AG04449 (cell line): ENCODE measurements at regions not wholly inside any gene's neighbourhood (a gene's known extent, or its start where the extent isn't known, plus 50 kb on each side); places are given as distances from the start of the nearest gene placed in this dataset.

Source experiments
- CTCF ChIA-PET: fragments of 350-600 bp; formaldehyde crosslinking; extraction: SDS; loops from one replicate; lab custom pipeline; 2021; ENCODE audit warnings: antibody characterized with exemption; lab: Yijun Ruan, JAX
- POLR2A ChIA-PET: fragments of 400-600, 350-600 bp; formaldehyde crosslinking; extraction: SDS; loops from one replicate; lab custom pipeline; 2020; ENCODE audit warnings: antibody characterized with exemption, inconsistent platforms; lab: Yijun Ruan, JAX
- DNase-seq: peaks from one replicate; pipeline ENCODE4 v3.0.0-alpha.2; 2010; ENCODE audit warnings: low read depth, low spot score
- H3K4me3 ChIP-seq: 2 replicates; pipeline ENCODE4 v1.5.1; 2011; ENCODE audit warnings: low read depth, mild to moderate bottlenecking, control low read depth, low read length
- CTCF ChIP-seq: IDR thresholded peaks from one replicate; pipeline ENCODE4 v1.5.1; 2011; ENCODE audit warnings: mild to moderate bottlenecking, moderate library complexity, low read length, control low read depth, inconsistent platforms; ENCODE audit not compliant: insufficient read depth; ENCODE audit errors: missing control alignments

DNA sequence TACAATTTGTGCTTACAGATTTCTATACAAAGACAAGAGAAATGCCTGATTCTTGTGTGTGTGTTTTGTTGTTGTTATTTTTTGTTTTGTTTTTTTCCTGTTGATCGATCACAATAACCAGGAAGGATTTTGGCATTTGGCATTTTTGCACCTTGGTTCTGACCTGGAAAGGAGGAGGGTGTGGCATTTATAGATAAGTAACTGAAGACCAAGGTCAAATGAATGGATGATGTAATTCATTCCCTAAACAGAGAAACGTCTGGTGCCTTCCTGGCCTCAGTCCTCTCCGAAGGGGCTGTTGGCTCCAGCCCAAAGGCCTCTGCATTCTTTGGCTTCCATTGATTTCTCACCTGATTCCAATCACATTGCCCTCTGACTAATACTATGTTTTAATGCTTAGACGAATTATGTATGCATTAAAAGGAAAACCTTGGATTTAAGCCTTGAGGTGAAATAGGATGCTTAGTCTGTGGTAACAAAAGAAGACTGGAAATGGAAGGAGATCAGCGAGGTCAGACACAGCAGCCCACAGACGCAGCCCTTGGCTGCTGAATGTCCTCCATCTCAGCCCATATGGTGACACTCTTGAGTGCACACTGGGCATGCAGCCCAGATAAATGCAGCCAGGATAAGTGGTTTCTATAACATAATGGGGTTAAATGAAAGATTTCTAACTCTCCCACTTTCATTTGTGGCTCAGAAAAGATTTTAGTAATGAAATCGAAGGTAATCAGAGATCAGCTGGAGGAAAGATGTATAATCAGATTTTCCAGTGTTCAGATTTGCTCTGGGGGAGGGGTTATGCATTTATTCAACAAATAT, 60.5 kb upstream of the TRIM2 start:
- ChIA-PET CTCF (interaction anchor here (0.6 to 4.8 kb wide), 54 partner anchors 7 to 607 kb away, joined by 3 to 73 read pairs (median 6); partner anchors contain the start of gene MND1), POLR2A (no interaction called here)
- H3K4me3 ChIP-seq: no peak overlapping the region
- no peak for DNase-seq
- no peak for TF ChIP-seq CTCF

GRCh38 chr4:153146031-153146430, 58.2 kb upstream of the TRIM2 start:
- no peak for DNase-seq
- POLR2A ChIA-PET: interaction anchor here (0.9 kb wide), 1 partner anchor 14 kb away, joined by 5 read pairs; no protein-coding TSS in a partner anchor
- CTCF ChIA-PET: interaction anchor here (0.9 to 4.5 kb wide), 9 partner anchors 150 to 431 kb away, joined by 3 to 35 read pairs (median 7); no protein-coding TSS in a partner anchor
- TF ChIP-seq CTCF: no peak
- no peak overlapping the region for H3K4me3 ChIP-seq

GRCh38 chr4:153146961-153147360, 57.3 kb upstream of the TRIM2 start:
- CTCF ChIA-PET: interaction anchor here (0.9 to 4.5 kb wide), 7 partner anchors 9 to 497 kb away, joined by 3 to 35 read pairs (median 5); no protein-coding TSS in a partner anchor

DNA sequence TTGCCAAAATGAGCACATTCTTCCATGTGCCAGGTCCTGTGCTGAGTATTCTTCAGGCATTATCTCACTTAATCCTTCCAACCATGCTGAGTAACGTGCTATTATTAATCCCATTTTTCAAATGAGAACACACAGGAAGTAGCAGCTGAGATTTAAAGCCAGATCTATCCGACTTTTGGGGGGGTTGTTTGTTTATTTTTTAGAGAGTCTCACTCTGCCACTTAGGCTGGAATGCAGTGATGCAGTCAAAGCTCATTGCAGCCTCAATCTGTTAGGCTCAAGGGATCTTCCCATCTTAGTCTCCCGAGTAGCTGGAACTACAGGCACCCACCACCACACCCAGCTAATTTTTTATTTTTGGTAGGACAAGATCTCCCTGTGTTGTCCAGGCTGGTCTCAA, 55.5 kb upstream of the TRIM2 start:
- ChIA-PET CTCF (interaction anchor here (1.2 to 1.4 kb wide), 2 partner anchors 11 to 496 kb away, joined by 3 read pairs; no protein-coding TSS in a partner anchor), POLR2A (no interaction called here)
- DNase-seq: no peak

More at GRCh38 chr4:153146961-153147360, 57.3 kb upstream of the TRIM2 start:
- DNase-seq: no peak
- no peak for TF ChIP-seq CTCF
- POLR2A ChIA-PET: no interaction called here
- H3K4me3 ChIP-seq: no peak overlapping the region

DNA sequence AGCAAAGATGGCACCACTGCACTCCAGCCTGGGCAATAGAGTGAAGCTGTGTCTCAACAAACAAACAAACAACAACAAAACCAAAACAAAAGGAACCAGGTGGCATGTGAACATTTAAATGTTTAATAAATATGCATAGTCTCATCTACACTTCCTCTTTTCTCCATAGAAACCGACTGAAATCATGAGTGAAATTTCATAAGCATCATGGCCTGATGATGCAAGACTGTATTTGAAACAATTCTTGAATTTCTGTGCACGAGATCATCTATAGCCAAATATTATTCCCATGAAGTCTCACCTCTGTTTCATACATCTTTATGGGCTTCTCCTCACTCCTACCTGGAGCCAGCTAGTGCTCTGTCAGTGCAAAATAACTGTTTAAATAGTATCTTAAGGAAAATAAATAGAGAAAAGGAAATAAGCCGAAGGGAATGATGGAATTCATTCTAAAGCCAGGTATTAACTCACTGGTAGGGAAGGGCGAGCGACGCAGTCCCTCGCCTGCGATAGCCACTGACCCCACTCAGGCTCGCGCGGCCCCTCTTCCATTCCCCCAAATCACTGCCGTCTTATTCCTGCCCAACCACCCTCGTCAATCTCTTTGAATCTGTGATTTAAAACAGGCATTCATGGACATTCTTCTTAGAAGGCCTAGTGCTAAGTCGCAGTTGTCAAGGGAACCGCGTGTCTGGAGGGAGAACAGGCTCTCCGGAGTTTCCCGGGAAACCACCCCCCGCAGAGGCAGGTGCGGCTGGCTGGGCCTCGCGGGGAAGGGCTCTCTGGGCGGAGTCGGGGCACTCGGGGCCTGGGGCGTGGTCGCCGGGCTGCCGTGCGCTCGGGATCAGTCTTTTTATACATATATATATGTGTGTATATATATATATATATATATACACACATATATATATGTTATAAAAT, 52.4 kb upstream of the TRIM2 start:
- CTCF ChIA-PET: interaction anchor here (0.7 to 1.4 kb wide), 6 partner anchors 9 to 171 kb away, joined by 3 to 5 read pairs (median 3); no protein-coding TSS in a partner anchor
- no peak overlapping the region; the same call in 1 of the 2 replicates for H3K4me3 ChIP-seq
- DNase-seq: no peak
- no peak for TF ChIP-seq CTCF
- POLR2A ChIA-PET: no interaction called here

More for the DNA sequence above, 55.5 kb upstream of the TRIM2 start:
- TF ChIP-seq CTCF: no peak
- H3K4me3 ChIP-seq: no peak overlapping the region
